PC-3 (cell line): ENCODE measurements at regions not wholly inside any gene's neighbourhood (a gene's known extent, or its start where the extent isn't known, plus 50 kb on each side); places are given as distances from the start of the nearest gene placed in this dataset.
"Not testable (repeated sequence)": the region's sequence is repeated elsewhere in the genome, so short reads cannot be mapped to it uniquely, and the experiment has no call there.

Source experiments
- ATAC-seq: fragments of 200-7000 bp; cut with Tn5 transposase; 2 replicates; pipeline ENCODE4 v1.9.1; 2020; ENCODE audit warnings: mild to moderate bottlenecking, moderate library complexity
- BruUV-seq: library from RNA; stranded (reverse); fragments of 400-500 nt; replicated peaks from 2 replicates; lab custom pipeline; 2021; lab: Mats Ljungman, UMichigan
- CTCF ChIA-PET: fragments of 300-600 bp; sonication (Branson Sonifier 250); formaldehyde crosslinking; loops from one replicate; lab custom pipeline; 2022; ENCODE audit warnings: antibody characterized with exemption; lab: Charles Lee
- POLR2A ChIA-PET: fragments of 300-600 bp; sonication (Branson Sonifier 250); formaldehyde crosslinking; loops from one replicate; lab custom pipeline; 2022; ENCODE audit warnings: antibody characterized with exemption; ENCODE audit not compliant: unreplicated experiment; lab: Charles Lee
- DNase-seq: peaks from one replicate; pipeline ENCODE4 v3.0.0-alpha.2; 2015
- H2AFZ ChIP-seq: fragments of 300-600 bp; sonication (generic); 2 replicates; pipeline ENCODE4 v1.6.0; 2016; ENCODE audit warnings: antibody characterized with exemption, low read length
- H3F3A ChIP-seq: fragments of 300-600 bp; sonication (generic); one replicate; pipeline ENCODE4 v1.6.0; 2017; ENCODE audit warnings: antibody characterized with exemption, low read length, control low read depth, mild to moderate bottlenecking; ENCODE audit not compliant: unreplicated experiment
- H3K27ac ChIP-seq: fragments of 300-600 bp; sonication (generic); 2 replicates; pipeline ENCODE4 v1.5.1; 2016; ENCODE audit warnings: mild to moderate bottlenecking, low read length
- H3K27me3 ChIP-seq: fragments of 300-600 bp; sonication (generic); 2 replicates; pipeline ENCODE4 v1.6.1; 2016; ENCODE audit warnings: low read length, mixed read lengths
- H3K36me3 ChIP-seq: fragments of 300-600 bp; sonication (generic); 2 replicates; pipeline ENCODE4 v1.6.1; 2016; ENCODE audit warnings: low read depth, mixed run types, low read length, mixed read lengths
- H3K4me1 ChIP-seq: fragments of 300-600 bp; sonication (generic); 2 replicates; pipeline ENCODE4 v1.5.1; 2016; ENCODE audit warnings: low read length; ENCODE audit not compliant: insufficient read depth
- H3K4me2 ChIP-seq: fragments of 300-600 bp; sonication (generic); 2 replicates; pipeline ENCODE4 v1.6.0; 2016; ENCODE audit warnings: low read length
- H3K4me3 ChIP-seq: fragments of 300-600 bp; sonication (generic); 2 replicates; pipeline ENCODE4 v1.5.1; 2016; ENCODE audit warnings: mild to moderate bottlenecking, low read length, mixed read lengths
- H3K79me2 ChIP-seq: fragments of 300-600 bp; sonication (generic); 2 replicates; pipeline ENCODE4 v1.6.1; 2017; ENCODE audit warnings: low read length, mixed read lengths
- H3K9ac ChIP-seq: fragments of 300-600 bp; sonication (generic); 2 replicates; pipeline ENCODE4 v1.6.0; 2016; ENCODE audit warnings: mild to moderate bottlenecking, low read length
- H3K9me2 ChIP-seq: fragments of 300-600 bp; sonication (generic); replicated peaks from 2 replicates; pipeline ENCODE4 v1.6.1; 2016; ENCODE audit warnings: mixed run types, low read length, mixed read lengths
- H3K9me3 ChIP-seq: fragments of 300-600 bp; sonication (generic); 2 replicates; pipeline ENCODE4 v1.6.1; 2016; ENCODE audit warnings: low read length, mixed read lengths
- H4K20me1 ChIP-seq: fragments of 300-600 bp; sonication (generic); 2 replicates; pipeline ENCODE4 v1.6.1; 2016; ENCODE audit warnings: low read length, mixed read lengths
- EZH2 ChIP-seq: fragments of 300-600 bp; sonication (generic); IDR thresholded peaks from one replicate; pipeline ENCODE4 v1.6.1; 2017; ENCODE audit warnings: antibody characterized with exemption, mild to moderate bottlenecking, low read length; ENCODE audit not compliant: unreplicated experiment
- EZH2phosphoT487 ChIP-seq: fragments of 300-600 bp; sonication (generic); IDR thresholded peaks from 2 replicates; pipeline ENCODE4 v1.6.1; 2018; ENCODE audit warnings: mild to moderate bottlenecking, antibody characterized with exemption, low read length, borderline replicate concordance
- intact Hi-C: fragments of 100-400 bp; cut with micrococcal nuclease; formaldehyde crosslinking; loops from 2 replicates; pipeline ENCODE4 v1.9.0; 2023
- TF ChIP-seq, protein P1 (sequence below): fragments of 300-600 bp; sonication (generic); conservative IDR thresholded peaks from 2 replicates; pipeline ENCODE4 v1.5.1; 2017; ENCODE audit warnings: antibody characterized with exemption, low read depth, mild to moderate bottlenecking, low read length

DNA sequence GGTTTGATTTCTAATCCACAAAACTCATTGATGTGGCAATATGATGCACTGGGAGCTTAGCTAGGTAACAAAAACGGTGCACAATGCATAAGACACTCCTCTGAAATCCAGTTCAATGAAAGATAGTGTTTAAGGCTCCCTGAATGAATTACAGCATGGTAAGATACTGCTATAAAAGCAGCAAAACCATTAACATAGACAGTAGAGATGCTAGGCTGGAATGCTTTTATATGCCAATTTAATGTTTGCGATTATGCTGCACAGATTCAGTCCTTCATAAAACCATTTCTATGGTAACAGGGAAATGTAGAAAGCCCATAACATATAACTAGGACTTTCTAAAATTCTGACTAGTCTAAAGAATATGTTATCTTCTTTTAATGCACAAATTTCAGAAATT lies 180.8 kb upstream of the NUDT12 start:
- H3K27me3 ChIP-seq, result no peaks in the 10 kb centered on the region
- TF ChIP-seq EZH2phosphoT487 (no peak), EZH2 (no peak)
- TF ChIP-seq, protein P1, sequence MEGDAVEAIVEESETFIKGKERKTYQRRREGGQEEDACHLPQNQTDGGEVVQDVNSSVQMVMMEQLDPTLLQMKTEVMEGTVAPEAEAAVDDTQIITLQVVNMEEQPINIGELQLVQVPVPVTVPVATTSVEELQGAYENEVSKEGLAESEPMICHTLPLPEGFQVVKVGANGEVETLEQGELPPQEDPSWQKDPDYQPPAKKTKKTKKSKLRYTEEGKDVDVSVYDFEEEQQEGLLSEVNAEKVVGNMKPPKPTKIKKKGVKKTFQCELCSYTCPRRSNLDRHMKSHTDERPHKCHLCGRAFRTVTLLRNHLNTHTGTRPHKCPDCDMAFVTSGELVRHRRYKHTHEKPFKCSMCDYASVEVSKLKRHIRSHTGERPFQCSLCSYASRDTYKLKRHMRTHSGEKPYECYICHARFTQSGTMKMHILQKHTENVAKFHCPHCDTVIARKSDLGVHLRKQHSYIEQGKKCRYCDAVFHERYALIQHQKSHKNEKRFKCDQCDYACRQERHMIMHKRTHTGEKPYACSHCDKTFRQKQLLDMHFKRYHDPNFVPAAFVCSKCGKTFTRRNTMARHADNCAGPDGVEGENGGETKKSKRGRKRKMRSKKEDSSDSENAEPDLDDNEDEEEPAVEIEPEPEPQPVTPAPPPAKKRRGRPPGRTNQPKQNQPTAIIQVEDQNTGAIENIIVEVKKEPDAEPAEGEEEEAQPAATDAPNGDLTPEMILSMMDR, result no peak
- POLR2A ChIA-PET, result interaction anchor here (0.7 kb wide), 1 partner anchor 1957 kb away, joined by 3 read pairs; no protein-coding TSS in a partner anchor
- no peaks in the 10 kb centered on the region for H3K9me3 ChIP-seq
- H3K4me1 ChIP-seq, result peaks cover 21% of the 10 kb centered on the region
- peak overlapping the region; percentile 46; the same call in 1 of the 2 replicates for H3K4me3 ChIP-seq
- CTCF ChIA-PET, result interaction anchor here (0.5 to 1.3 kb wide), 2 partner anchors 65 to 156 kb away, joined by 3 to 4 read pairs; no protein-coding TSS in a partner anchor
- no peaks in the 10 kb centered on the region for H3F3A ChIP-seq
- H3K9ac ChIP-seq, result 0 out of 2 replicates have a peak overlapping the region, but pooled peaks have one; percentile 4
- ATAC-seq (peak; percentile 57), DNase-seq (no peak)
- H2AFZ ChIP-seq, result no peak overlapping the region; the same call in 1 of the 2 replicates
- H4K20me1 ChIP-seq, result no peaks in the 10 kb centered on the region
- H3K9me2 ChIP-seq, result 0 out of 2 replicates have a peak, but pooled peaks cover 5% of the 10 kb centered on the region
- H3K79me2 ChIP-seq, result no peaks in the 10 kb centered on the region
- intact Hi-C loops, result loop anchor here (2.0 kb wide), 1 partner anchor 35 kb away; no protein-coding TSS in a partner anchor
- H3K4me2 ChIP-seq, result peak overlapping the region; percentile 79
- H3K36me3 ChIP-seq, result no peaks in the 10 kb centered on the region
- peak overlapping the region; percentile 49 for H3K27ac ChIP-seq
- BruUV-seq, result no TSS peak

- intact Hi-C loops, result loop anchor here (2.0 kb wide), 1 partner anchor 33 kb away; no protein-coding TSS in a partner anchor
- H3K4me2 ChIP-seq, result no peak overlapping the region
- H3K4me3 ChIP-seq, result no peak overlapping the region
- no peak overlapping the region for H3K27ac ChIP-seq
- POLR2A ChIA-PET, result no interaction called here
- peaks cover 21% of the 10 kb centered on the region for H3K4me1 ChIP-seq
- H2AFZ ChIP-seq, result no peak overlapping the region
- H3K27me3 ChIP-seq, result no peaks in the 10 kb centered on the region
- ATAC-seq (no peak), DNase-seq (no peak)
- TF ChIP-seq EZH2 (no peak), EZH2phosphoT487 (no peak)
- TF ChIP-seq, protein P1, result no peak
- CTCF ChIA-PET, result no interaction called here
- H3K36me3 ChIP-seq, result no peaks in the 10 kb centered on the region
- no peaks in the 10 kb centered on the region for H3K79me2 ChIP-seq
- no peaks in the 10 kb centered on the region for H4K20me1 ChIP-seq
- H3K9ac ChIP-seq, result no peak overlapping the region
- 0 out of 2 replicates have a peak, but pooled peaks cover 5% of the 10 kb centered on the region for H3K9me2 ChIP-seq
- BruUV-seq, result no TSS peak
- no peaks in the 10 kb centered on the region for H3K9me3 ChIP-seq
- H3F3A ChIP-seq, result no peaks in the 10 kb centered on the region
Observed at GRCh38 chr5:103741984-103742383, 179.4 kb upstream of the NUDT12 start.

DNA sequence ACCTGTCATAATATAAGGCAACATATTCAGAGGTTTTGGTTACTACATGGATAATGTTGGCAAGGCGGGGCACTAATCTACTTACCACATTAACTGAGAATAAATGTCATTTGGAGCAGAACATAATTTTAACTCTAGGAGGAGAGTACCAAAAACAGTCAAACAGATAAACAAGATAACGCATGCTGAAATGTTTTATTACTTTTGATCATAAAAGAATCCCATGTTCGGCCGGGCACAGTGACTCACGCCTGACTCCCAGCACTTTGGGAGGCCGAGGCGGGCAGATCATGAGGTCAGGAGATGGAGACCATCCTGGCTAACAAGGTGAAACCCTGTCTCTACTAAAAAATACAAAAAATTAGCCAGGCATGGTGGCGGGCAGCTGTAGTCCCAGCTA lies 173.8 kb upstream of the NUDT12 start:
- H3K9me2 ChIP-seq, H3K9me3 ChIP-seq, CTCF ChIA-PET, H3K9ac ChIP-seq, H3K27ac ChIP-seq, H3K36me3 ChIP-seq, H2AFZ ChIP-seq, BruUV-seq, H3K79me2 ChIP-seq, H3K4me3 ChIP-seq, H3F3A ChIP-seq, H4K20me1 ChIP-seq, H3K27me3 ChIP-seq, H3K4me1 ChIP-seq, intact Hi-C loops, POLR2A ChIA-PET: not testable (repeated sequence)
- ATAC-seq, result peak; percentile 90
- DNase-seq, result peak; percentile 70
- peak overlapping the region; percentile 34 for H3K4me2 ChIP-seq
